DND-41 (cell line): ENCODE measurements at regions not wholly inside any gene's neighbourhood (a gene's known extent, or its start where the extent isn't known, plus 50 kb on each side); places are given as distances from the start of the nearest gene placed in this dataset.

Source experiments
- ATAC-seq: fragments of 200-7000 bp; cut with Tn5 transposase; 3 replicates; pipeline ENCODE4 v1.9.1; 2021; ENCODE audit warnings: low read depth; ENCODE audit not compliant: insufficient read depth
- DNase-seq: peaks from one replicate; pipeline ENCODE4 v3.0.0-alpha.2; 2020
- H2AFZ ChIP-seq: 2 replicates; pipeline ENCODE4 v1.6.0; 2012; ENCODE audit warnings: low read depth, low read length
- H3K27ac ChIP-seq: 2 replicates; pipeline ENCODE4 v1.5.1; 2012; ENCODE audit warnings: low read length, inconsistent platforms
- H3K27me3 ChIP-seq: fragments of 200-600 bp; sonication (generic); 2 replicates; pipeline ENCODE4 v1.6.0; 2012; ENCODE audit warnings: low read length, mild to moderate bottlenecking, inconsistent platforms; ENCODE audit not compliant: insufficient read depth, poor library complexity
- H3K36me3 ChIP-seq: 2 replicates; pipeline ENCODE4 v1.5.1; 2012; ENCODE audit warnings: low read length, inconsistent platforms; ENCODE audit not compliant: insufficient read depth
- H3K4me1 ChIP-seq: 2 replicates; pipeline ENCODE4 v1.5.1; 2012; ENCODE audit warnings: mild to moderate bottlenecking, low read length; ENCODE audit not compliant: insufficient read depth
- H3K4me2 ChIP-seq: 2 replicates; pipeline ENCODE4 v1.6.0; 2012; ENCODE audit warnings: mild to moderate bottlenecking, moderate library complexity, low read length, inconsistent platforms; ENCODE audit not compliant: insufficient read depth
- H3K4me3 ChIP-seq, 2 experiments: fragments of 200-600 bp in 1 of 2; shearing (Covaris generic) in 1 of 2; 2 replicates each; pipeline ENCODE4 v1.5.1; 2012 to 2016; ENCODE audit warnings: inconsistent platforms in 2 of 2, low read length in 2 of 2, mild to moderate bottlenecking in 2 of 2, low read depth in 1 of 2, moderate library complexity in 1 of 2
- H3K79me2 ChIP-seq: 2 replicates; pipeline ENCODE4 v1.6.0; 2012; ENCODE audit warnings: low read length, inconsistent platforms; ENCODE audit not compliant: insufficient read depth
- H3K9ac ChIP-seq: 2 replicates; pipeline ENCODE4 v1.6.0; 2012; ENCODE audit warnings: low read depth, mild to moderate bottlenecking, inconsistent platforms, low read length, moderate library complexity
- H3K9me3 ChIP-seq: 2 replicates; pipeline ENCODE4 v1.5.1; 2012; ENCODE audit warnings: low read length, moderate library complexity, mild to moderate bottlenecking, inconsistent platforms; ENCODE audit not compliant: insufficient read depth, severe bottlenecking
- H4K20me1 ChIP-seq: 2 replicates; pipeline ENCODE4 v1.6.0; 2012; ENCODE audit warnings: low read length; ENCODE audit not compliant: insufficient read depth
- CTCF ChIP-seq: IDR thresholded peaks from 2 replicates; pipeline ENCODE4 v1.5.1; 2012; ENCODE audit warnings: borderline replicate concordance, low read length, moderate library complexity, mild to moderate bottlenecking; ENCODE audit not compliant: poor library complexity, severe bottlenecking; ENCODE audit errors: extremely low read depth
- EZH2 ChIP-seq: IDR thresholded peaks from 3 replicates; pipeline ENCODE4 v1.6.1; 2012; ENCODE audit warnings: borderline replicate concordance, low read depth, mild to moderate bottlenecking, moderate library complexity, low read length, inconsistent platforms; ENCODE audit not compliant: severe bottlenecking

- DNase-seq, result no peak
- no peaks in the 10 kb centered on the region for H3K9me3 ChIP-seq
- no peaks in the 10 kb centered on the region for H3K27me3 ChIP-seq
- ATAC-seq, result no peak
- H3K79me2 ChIP-seq, result no peaks in the 10 kb centered on the region
- no peak overlapping the region for H2AFZ ChIP-seq
- peaks cover 7% of the 10 kb centered on the region; the same call in 1 of the 2 replicates for H3K4me1 ChIP-seq
- H3K36me3 ChIP-seq, result no peaks in the 10 kb centered on the region
- no peak for TF ChIP-seq CTCF
- TF ChIP-seq EZH2, result no peak
- no peak overlapping the region for H3K9ac ChIP-seq
- H4K20me1 ChIP-seq, result no peaks in the 10 kb centered on the region
- no peak overlapping the region for H3K4me2 ChIP-seq
- no peak overlapping the region for H3K27ac ChIP-seq
- no peak overlapping the region for H3K4me3 ChIP-seq
Observed at GRCh38 chr2:145029873-145030272, 510.0 kb upstream of the ZEB2 start.

- TF ChIP-seq CTCF (no peak), EZH2 (no peak)
- Histone ChIP-seq H3K9ac (no peak overlapping the region), H3K36me3 (no peaks in the 10 kb centered on the region), H3K9me3 (no peaks in the 10 kb centered on the region), H3K27ac (no peak overlapping the region), H4K20me1 (no peaks in the 10 kb centered on the region), H2AFZ (no peak overlapping the region), H3K79me2 (no peaks in the 10 kb centered on the region), H3K4me2 (no peak overlapping the region), H3K4me3 (no peak overlapping the region), H3K4me1 (peaks cover 7% of the 10 kb centered on the region; the same call in 1 of the 2 replicates), H3K27me3 (no peaks in the 10 kb centered on the region)
- DNase-seq (no peak), ATAC-seq (no peak)
Observed at GRCh38 chr2:145029081-145029480, 509.2 kb upstream of the ZEB2 start.

- Histone ChIP-seq H3K27me3 (no peaks in the 10 kb centered on the region), H3K4me3 (no peak overlapping the region), H2AFZ (no peak overlapping the region), H3K27ac (no peak overlapping the region), H3K4me2 (no peak overlapping the region), H3K79me2 (no peaks in the 10 kb centered on the region), H3K9ac (no peak overlapping the region), H3K4me1 (peaks cover 7% of the 10 kb centered on the region; the same call in 1 of the 2 replicates), H3K36me3 (no peaks in the 10 kb centered on the region), H4K20me1 (no peaks in the 10 kb centered on the region), H3K9me3 (no peaks in the 10 kb centered on the region)
- TF ChIP-seq EZH2 (no peak), CTCF (no peak)
- ATAC-seq, result no peak
- DNase-seq, result no peak
Observed at GRCh38 chr2:145028101-145028920, 508.4 kb upstream of the ZEB2 start.
